ENCODE measurements at regions not wholly inside any gene's neighbourhood (a gene's known extent, or its start where the extent isn't known, plus 50 kb on each side); places are given as distances from the start of the nearest gene placed in this dataset.
A peak's percentile ranks its signal among the peaks of the same experiment; 100 is the strongest.

GRCh38 chr14:71716041-71716772 lies 216.0 kb upstream of the RGS6 start:
- Histone ChIP-seq H3K27me3 (ENCODE audit: insufficient read depth, low read depth, low read length) (no peaks in the 10 kb centered on the region), H4K20me1 (ENCODE audit: insufficient read depth) (no peaks in the 10 kb centered on the region), H3K9ac (ENCODE audit: low read length) (no peak overlapping the region), H3F3A (ENCODE audit: insufficient read depth, low read length, poor library complexity, severe bottlenecking) (no peaks in the 10 kb centered on the region), H3K36me3 (ENCODE audit: insufficient read depth, low read length) (no peaks in the 10 kb centered on the region), H3K4me3 (ENCODE audit: low read length) (no peak overlapping the region), H3K4me2 (ENCODE audit: low read length) (no peak overlapping the region), H3K9me2 (ENCODE audit: insufficient read depth, low read length) (no peaks in the 10 kb centered on the region), H3K27ac (ENCODE audit: low read length) (no peak overlapping the region), H3K9me3 (ENCODE audit: low read length) (no peaks in the 10 kb centered on the region), H2AFZ (ENCODE audit: low read depth, low read length) (no peak overlapping the region), H3K79me2 (replicated peaks; ENCODE audit: insufficient read depth, low read length) (no peaks in the 10 kb centered on the region)
- TF ChIP-seq POLR2AphosphoS5 (IDR thresholded peaks at IDR 0.05) (no peak), SMC3 (conservative IDR thresholded peaks at IDR 0.05; ENCODE audit: poor library complexity) (no peak), CTCF (IDR thresholded peaks at IDR 0.05; ENCODE audit: poor library complexity, severe bottlenecking) (no peak), RAD21 (conservative IDR thresholded peaks at IDR 0.05) (no peak), REST (IDR thresholded peaks at IDR 0.05; ENCODE audit: borderline replicate concordance) (no peak), MXI1 (conservative IDR thresholded peaks at IDR 0.05; ENCODE audit: poor library complexity, severe bottlenecking) (no peak), EP300 (conservative IDR thresholded peaks at IDR 0.05; ENCODE audit: poor library complexity, severe bottlenecking) (no peak), TAF1 (IDR thresholded peaks at IDR 0.05; ENCODE audit: low read depth) (no peak), EZH2 (IDR thresholded peaks at IDR 0.05; ENCODE audit: borderline replicate concordance, insufficient read depth, low read length, poor library complexity, severe bottlenecking) (no peak)

GRCh38 chr14:71720978-71721624 lies 211.1 kb upstream of the RGS6 start:
- Histone ChIP-seq H3K9me2 (ENCODE audit: insufficient read depth, low read length) (no peaks in the 10 kb centered on the region), H3K4me2 (ENCODE audit: low read length) (no peak overlapping the region), H3K79me2 (replicated peaks; ENCODE audit: insufficient read depth, low read length) (no peaks in the 10 kb centered on the region), H4K20me1 (ENCODE audit: insufficient read depth) (no peaks in the 10 kb centered on the region), H3K9ac (ENCODE audit: low read length) (no peak overlapping the region), H3K27me3 (ENCODE audit: insufficient read depth, low read depth, low read length) (no peaks in the 10 kb centered on the region), H3K4me3 (ENCODE audit: low read length) (no peak overlapping the region), H2AFZ (ENCODE audit: low read depth, low read length) (no peak overlapping the region), H3K36me3 (ENCODE audit: insufficient read depth, low read length) (peaks cover 6% of the 10 kb centered on the region), H3K9me3 (ENCODE audit: low read length) (no peaks in the 10 kb centered on the region), H3F3A (ENCODE audit: insufficient read depth, low read length, poor library complexity, severe bottlenecking) (no peaks in the 10 kb centered on the region), H3K27ac (ENCODE audit: low read length) (no peak overlapping the region)
- TF ChIP-seq RAD21 (conservative IDR thresholded peaks at IDR 0.05) (peak; percentile 13), POLR2AphosphoS5 (IDR thresholded peaks at IDR 0.05) (no peak)
